22Rv1 (cell line): ENCODE measurements at regions not wholly inside any gene's neighbourhood (a gene's known extent, or its start where the extent isn't known, plus 50 kb on each side); places are given as distances from the start of the nearest gene placed in this dataset.

Source experiments
- CTCF ChIP-seq: fragments of 450-650 bp; IDR thresholded peaks from 2 replicates; pipeline ENCODE4 v1.5.1; 2017; ENCODE audit warnings: mild to moderate bottlenecking
- ZFX ChIP-seq: fragments of 450-650 bp; IDR thresholded peaks from 2 replicates; pipeline ENCODE4 v1.6.1; 2017; ENCODE audit warnings: antibody characterized with exemption, borderline replicate concordance

- TF ChIP-seq CTCF (no peak), ZFX (no peak)
Observed at GRCh38 chr1:218163371-218163770, 121.7 kb upstream of the RRP15 start.
